ENCODE measurements at regions not wholly inside any gene's neighbourhood (a gene's known extent, or its start where the extent isn't known, plus 50 kb on each side); places are given as distances from the start of the nearest gene placed in this dataset.

DNA sequence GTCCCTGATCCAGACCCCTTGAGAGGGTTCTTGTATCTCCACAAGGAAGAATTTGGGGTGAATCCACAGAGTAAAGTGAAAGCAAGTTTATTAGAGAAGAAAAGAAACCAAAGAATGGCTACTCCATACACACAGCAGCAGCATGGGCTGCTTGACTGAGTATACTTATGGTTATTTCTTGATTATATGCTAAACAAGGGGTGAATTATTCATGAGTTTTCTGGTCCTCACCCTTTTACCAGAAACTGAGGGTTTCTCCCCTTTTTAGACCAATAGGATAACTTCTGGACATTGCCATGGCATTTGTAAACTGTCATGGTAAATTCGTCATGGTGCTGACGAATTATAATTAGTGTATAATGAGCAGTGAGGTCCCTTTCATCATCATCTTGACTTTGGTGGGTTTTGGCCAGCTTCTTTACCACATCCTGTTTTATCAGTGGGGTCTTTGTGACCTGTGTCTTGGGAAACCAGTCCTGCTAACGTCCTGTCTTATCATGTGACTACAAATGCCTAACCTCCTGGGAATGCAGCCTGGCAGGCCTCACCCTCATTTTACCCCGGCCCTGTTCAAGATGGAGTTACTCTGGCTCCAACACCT lies 121.9 kb downstream of the SPTSSA start:
- TF ChIP-seq POLR2AphosphoS5 (IDR thresholded peaks at IDR 0.05; ENCODE audit: low read depth, low read length), result no peak
- no peak for TF ChIP-seq POLR2A (IDR thresholded peaks at IDR 0.05; ENCODE audit: low read depth, low read length)

All from GM12892 (cell line).